GM10248 (cell line): ENCODE measurements at regions not wholly inside any gene's neighbourhood (a gene's known extent, or its start where the extent isn't known, plus 50 kb on each side); places are given as distances from the start of the nearest gene placed in this dataset.

Experiments
- CTCF ChIA-PET: fragments of 300-600 bp; sonication (Branson Sonifier 250); formaldehyde crosslinking; extraction: SDS; loops from one replicate; lab custom pipeline; 2021; ENCODE audit warnings: antibody characterized with exemption; lab: Yijun Ruan, JAX
- POLR2A ChIA-PET: fragments of 350-650 bp; sonication (Branson Sonifier 250); formaldehyde crosslinking; extraction: SDS; loops from one replicate; lab custom pipeline; 2020; ENCODE audit warnings: antibody characterized with exemption; lab: Yijun Ruan, JAX
- DNase-seq: peaks from one replicate; pipeline ENCODE4 v3.0.0; 2012; ENCODE audit errors: extremely low spot score
- TF ChIP-seq, protein P1 (sequence below): IDR thresholded peaks from 2 replicates; pipeline ENCODE4 v1.5.1; 2012; ENCODE audit warnings: mild to moderate bottlenecking, low read depth; ENCODE audit errors: extremely low read depth, missing control alignments, control extremely low read depth

DNA sequence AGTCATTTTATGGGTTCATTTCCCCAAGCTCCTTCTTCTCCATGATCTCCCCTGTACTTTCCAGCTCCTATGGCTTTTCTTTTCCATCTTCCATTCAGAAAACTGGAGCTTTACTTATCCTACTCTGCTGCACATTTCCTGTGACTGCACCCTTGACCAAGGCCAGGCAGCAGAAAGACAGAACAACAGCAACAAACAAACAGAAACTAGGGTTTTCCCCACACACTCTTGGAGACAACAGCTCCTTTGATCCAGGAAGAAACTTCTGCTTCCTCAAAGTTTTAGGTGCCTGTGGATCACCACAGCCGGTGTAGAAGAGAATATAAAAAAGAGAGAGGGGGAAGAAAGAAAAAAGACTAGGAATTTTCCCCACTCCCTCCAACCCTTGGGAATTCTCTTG, 342.3 kb upstream of the CFAP20DC start:
- TF ChIP-seq, protein P1, sequence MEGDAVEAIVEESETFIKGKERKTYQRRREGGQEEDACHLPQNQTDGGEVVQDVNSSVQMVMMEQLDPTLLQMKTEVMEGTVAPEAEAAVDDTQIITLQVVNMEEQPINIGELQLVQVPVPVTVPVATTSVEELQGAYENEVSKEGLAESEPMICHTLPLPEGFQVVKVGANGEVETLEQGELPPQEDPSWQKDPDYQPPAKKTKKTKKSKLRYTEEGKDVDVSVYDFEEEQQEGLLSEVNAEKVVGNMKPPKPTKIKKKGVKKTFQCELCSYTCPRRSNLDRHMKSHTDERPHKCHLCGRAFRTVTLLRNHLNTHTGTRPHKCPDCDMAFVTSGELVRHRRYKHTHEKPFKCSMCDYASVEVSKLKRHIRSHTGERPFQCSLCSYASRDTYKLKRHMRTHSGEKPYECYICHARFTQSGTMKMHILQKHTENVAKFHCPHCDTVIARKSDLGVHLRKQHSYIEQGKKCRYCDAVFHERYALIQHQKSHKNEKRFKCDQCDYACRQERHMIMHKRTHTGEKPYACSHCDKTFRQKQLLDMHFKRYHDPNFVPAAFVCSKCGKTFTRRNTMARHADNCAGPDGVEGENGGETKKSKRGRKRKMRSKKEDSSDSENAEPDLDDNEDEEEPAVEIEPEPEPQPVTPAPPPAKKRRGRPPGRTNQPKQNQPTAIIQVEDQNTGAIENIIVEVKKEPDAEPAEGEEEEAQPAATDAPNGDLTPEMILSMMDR = no peak
- no peak for DNase-seq
- ChIA-PET CTCF (interaction anchor here (1.3 to 1.5 kb wide), 3 partner anchors 10 to 79 kb away, joined by 4 to 5 read pairs (median 4); no protein-coding TSS in a partner anchor), POLR2A (no interaction called here)

DNA sequence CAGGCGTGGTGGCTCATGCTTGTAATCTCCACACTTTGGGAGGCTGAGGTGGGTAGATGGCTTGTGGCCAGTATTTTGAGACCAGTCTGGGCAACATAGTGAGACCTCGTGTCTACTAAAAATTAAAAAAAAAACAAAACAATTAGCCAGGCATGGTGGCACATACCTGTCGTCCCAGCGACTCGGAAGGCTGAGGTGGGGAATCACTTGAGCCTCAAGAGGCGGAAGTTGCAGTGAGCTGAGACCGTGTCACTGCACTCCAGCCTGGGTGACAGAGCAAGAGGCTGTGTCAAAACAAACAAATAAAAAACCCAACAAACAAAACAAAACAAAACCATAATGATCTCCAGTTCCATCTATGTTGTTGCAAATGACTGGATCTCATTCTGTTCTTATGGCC, 341.3 kb upstream of the CFAP20DC start:
- ChIA-PET POLR2A (no interaction called here), CTCF (interaction anchor here (1.3 kb wide), 1 partner anchor 18 kb away, joined by 4 read pairs; no protein-coding TSS in a partner anchor)
- TF ChIP-seq, protein P1 = no peak
- DNase-seq = no peak

DNA sequence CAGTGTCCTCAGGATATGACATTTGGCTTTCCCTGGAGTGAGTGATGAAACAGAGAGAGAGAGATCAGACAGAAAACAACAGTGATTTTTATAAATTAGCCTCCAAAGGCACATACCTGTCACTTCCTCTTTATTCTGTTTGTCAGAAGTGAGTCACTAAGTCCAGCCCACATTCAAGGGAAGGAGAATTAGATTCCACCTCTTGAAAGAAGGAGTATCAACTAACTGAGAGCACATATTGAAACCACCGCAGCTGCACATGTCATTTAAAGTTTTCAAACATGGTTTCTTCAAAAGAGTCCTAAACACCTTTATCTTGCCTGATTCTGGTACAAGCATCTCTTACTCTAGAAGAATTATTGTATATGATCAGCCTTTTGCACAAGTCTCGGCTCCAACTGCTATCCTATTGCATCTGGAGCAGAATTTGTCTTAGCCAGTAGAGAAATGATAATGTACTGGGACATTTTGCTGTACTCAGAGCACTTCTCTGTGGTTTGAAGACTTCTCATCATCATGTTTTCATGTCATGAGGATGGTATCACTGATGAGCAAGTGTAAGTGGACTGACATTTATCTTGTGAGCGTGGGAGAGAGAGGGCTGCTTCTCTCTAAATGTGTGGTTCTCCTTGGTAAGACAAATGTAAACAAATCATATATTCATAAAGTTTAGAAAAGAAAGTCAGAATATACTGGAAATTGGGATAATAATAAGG, 338.9 kb upstream of the CFAP20DC start:
- DNase-seq = peak; percentile 38
- TF ChIP-seq, protein P1 = no peak
- POLR2A ChIA-PET = no interaction called here
- CTCF ChIA-PET = no interaction called here

DNA sequence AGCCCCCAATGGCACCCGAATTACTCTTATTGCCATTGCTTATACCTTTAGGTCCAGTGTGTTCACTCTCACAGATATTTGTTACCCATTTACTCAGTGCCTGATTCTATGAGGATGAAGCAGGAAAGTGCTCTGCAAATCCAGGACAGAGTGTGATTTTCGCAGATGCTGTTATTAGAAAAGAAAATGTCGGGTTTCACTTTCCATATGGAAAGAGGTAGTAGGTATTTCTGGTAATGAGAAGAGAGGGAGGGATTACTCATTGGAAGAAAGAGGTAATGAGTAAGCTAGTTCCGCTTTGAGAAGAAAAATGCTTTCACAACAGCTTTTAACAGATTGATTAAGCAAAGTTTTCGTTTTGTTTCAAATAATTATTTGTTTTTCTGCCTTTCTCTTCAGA, 336.3 kb upstream of the CFAP20DC start:
- DNase-seq = peak; percentile 72
- CTCF ChIA-PET = interaction anchor here (0.9 to 1.4 kb wide), 5 partner anchors 12 to 73 kb away, joined by 3 to 4 read pairs (median 3); no protein-coding TSS in a partner anchor
- TF ChIP-seq, protein P1 = no peak
- POLR2A ChIA-PET = no interaction called here

DNA sequence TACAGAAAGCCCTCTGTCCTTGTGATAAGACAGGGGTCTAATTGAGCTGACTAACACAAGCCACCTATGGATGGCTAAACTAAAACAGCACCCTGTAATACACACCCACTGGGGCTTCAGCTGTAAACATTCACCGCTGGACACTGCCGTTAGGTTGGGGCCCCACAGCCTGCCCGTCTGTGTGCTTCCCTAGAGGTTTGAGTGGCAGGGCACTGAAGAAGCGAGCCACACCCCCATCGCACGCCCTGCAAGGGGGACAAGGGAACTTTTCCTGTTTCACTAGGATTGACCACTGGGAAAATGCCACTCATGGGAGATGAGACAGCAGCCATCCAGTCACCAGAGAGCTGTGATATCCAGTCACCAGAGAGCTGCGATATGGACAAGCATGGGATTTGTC, 335.7 kb upstream of the CFAP20DC start:
- ChIA-PET CTCF (interaction anchor here (1.2 to 1.4 kb wide), 2 partner anchors 11 to 72 kb away, joined by 3 read pairs; no protein-coding TSS in a partner anchor), POLR2A (no interaction called here)
- TF ChIP-seq, protein P1 = no peak
- no peak for DNase-seq

DNA sequence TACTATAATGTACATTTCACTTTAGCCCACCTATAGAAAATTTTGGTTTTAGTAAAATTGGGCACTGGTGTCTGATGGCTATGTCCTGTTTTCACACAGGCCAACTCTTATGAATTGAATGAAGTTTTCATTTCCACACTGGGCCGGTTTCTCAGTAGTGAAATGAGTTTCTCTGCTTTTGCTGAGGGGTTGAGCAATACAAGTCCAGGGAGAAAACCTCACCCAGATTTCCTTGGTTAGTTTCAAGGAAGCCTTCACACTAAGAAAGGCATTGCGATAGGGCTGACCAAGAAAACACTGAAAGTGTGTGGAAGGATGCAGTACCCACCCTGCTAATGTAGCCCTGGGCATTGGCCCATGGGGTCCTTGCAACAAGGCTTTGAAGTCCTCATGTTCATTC, 331.5 kb upstream of the CFAP20DC start:
- POLR2A ChIA-PET = no interaction called here
- DNase-seq = no peak
- TF ChIP-seq, protein P1 = no peak
- CTCF ChIA-PET = no interaction called here
